HEK293 (cell line): ENCODE measurements at regions not wholly inside any gene's neighbourhood (a gene's known extent, or its start where the extent isn't known, plus 50 kb on each side); places are given as distances from the start of the nearest gene placed in this dataset.

ENCODE experiments used
- CTCF ChIA-PET: fragments of 350-600 bp; formaldehyde crosslinking; extraction: SDS; loops from one replicate; lab custom pipeline; 2021; ENCODE audit warnings: antibody characterized with exemption; lab: Yijun Ruan, JAX
- POLR2A ChIA-PET: fragments of 300-600 bp; formaldehyde crosslinking; extraction: SDS; loops from one replicate; lab custom pipeline; 2020; ENCODE audit warnings: antibody characterized with exemption, inconsistent platforms; lab: Yijun Ruan, JAX
- H3K27ac ChIP-seq: fragments of 200-500 bp; sonication (Bioruptor generic); 2 replicates; pipeline ENCODE4 v1.5.1; 2014; ENCODE audit warnings: low read depth, low read length, control low read depth, inconsistent platforms; ENCODE audit errors: extremely low read depth
- H3K36me3 ChIP-seq, 2 experiments: fragments of 200-500 bp in 1 of 2; sonication (Bioruptor generic) in 1 of 2; 1 replicate in 1 of 2; 2 replicates in 1 of 2; pipeline ENCODE4 v1.5.1; 2014 to 2017; ENCODE audit warnings: inconsistent platforms in 2 of 2, low read length in 2 of 2; ENCODE audit not compliant: control insufficient read depth in 2 of 2, insufficient read depth in 1 of 2
- H3K4me1 ChIP-seq: fragments of 200-500 bp; sonication (Bioruptor generic); 2 replicates; pipeline ENCODE4 v1.5.1; 2014; ENCODE audit warnings: mild to moderate bottlenecking, low read length, inconsistent platforms; ENCODE audit not compliant: control insufficient read depth, insufficient read depth
- H3K4me3 ChIP-seq: 2 replicates; pipeline ENCODE4 v1.5.1; 2011; ENCODE audit warnings: low read depth, mild to moderate bottlenecking, control low read depth, low read length, moderate library complexity
- H3K9me3 ChIP-seq: fragments of 200-500 bp; sonication (Bioruptor generic); 2 replicates; pipeline ENCODE4 v1.5.1; 2014; ENCODE audit warnings: low read depth, low read length, inconsistent platforms; ENCODE audit not compliant: control insufficient read depth, insufficient read depth
- GFI1B ChIP-seq: fragments of 450-650 bp; formaldehyde crosslinking; IDR thresholded peaks from 2 replicates; pipeline ENCODE4 v1.5.1; 2016; ENCODE audit warnings: missing biosample characterization, missing genetic modification characterization
- KLF10 ChIP-seq: fragments of 450-650 bp; IDR thresholded peaks from 2 replicates; pipeline ENCODE4 v1.5.1; 2018; ENCODE audit warnings: missing biosample characterization, mild to moderate bottlenecking, missing genetic modification characterization
- PRDM1 ChIP-seq: fragments of 450-650 bp; formaldehyde crosslinking; IDR thresholded peaks from 2 replicates; pipeline ENCODE4; 2016; ENCODE audit warnings: missing biosample characterization, missing genetic modification characterization
- PRDM6 ChIP-seq: fragments of 450-650 bp; formaldehyde crosslinking; IDR thresholded peaks from 2 replicates; pipeline ENCODE4 v1.5.1; 2017; ENCODE audit warnings: missing biosample characterization, missing genetic modification characterization
- TCF7L2 ChIP-seq: IDR thresholded peaks from 2 replicates; pipeline ENCODE4 v1.6.1; 2011; ENCODE audit warnings: low read depth, mild to moderate bottlenecking, inconsistent platforms, low read length, moderate library complexity, borderline replicate concordance
- TRIM28 ChIP-seq: IDR thresholded peaks from 2 replicates; pipeline ENCODE4 v1.6.1; 2011; ENCODE audit warnings: low read length, control low read depth, borderline replicate concordance
- ZBTB1 ChIP-seq: fragments of 450-650 bp; formaldehyde crosslinking; IDR thresholded peaks from 2 replicates; pipeline ENCODE4 v1.5.1; 2016; ENCODE audit warnings: missing biosample characterization, missing genetic modification characterization
- ZBTB44 ChIP-seq: fragments of 450-650 bp; IDR thresholded peaks from 2 replicates; pipeline ENCODE4 v1.5.1; 2018; ENCODE audit warnings: missing biosample characterization, mild to moderate bottlenecking, missing genetic modification characterization
- ZNF239 ChIP-seq: fragments of 450-650 bp; formaldehyde crosslinking; IDR thresholded peaks from 2 replicates; pipeline ENCODE4 v1.5.1; 2016; ENCODE audit warnings: missing biosample characterization, missing genetic modification characterization
- ZNF311 ChIP-seq: fragments of 450-650 bp; formaldehyde crosslinking; IDR thresholded peaks from 2 replicates; pipeline ENCODE4 v1.5.1; 2017; ENCODE audit warnings: missing biosample characterization, missing genetic modification characterization, borderline replicate concordance
- ZNF394 ChIP-seq: fragments of 450-650 bp; formaldehyde crosslinking; IDR thresholded peaks from 2 replicates; pipeline ENCODE4 v1.5.1; 2016; ENCODE audit warnings: missing biosample characterization, missing genetic modification characterization, mild to moderate bottlenecking, moderate library complexity, borderline replicate concordance
- ZNF398 ChIP-seq: fragments of 450-650 bp; formaldehyde crosslinking; IDR thresholded peaks from 2 replicates; pipeline ENCODE4 v1.5.1; 2017; ENCODE audit warnings: missing biosample characterization, missing genetic modification characterization
- ZNF514 ChIP-seq: fragments of 450-650 bp; formaldehyde crosslinking; IDR thresholded peaks from 2 replicates; pipeline ENCODE4 v1.5.1; 2016; ENCODE audit warnings: missing biosample characterization, missing genetic modification characterization
- ZNF610 ChIP-seq: fragments of 450-650 bp; formaldehyde crosslinking; IDR thresholded peaks from 2 replicates; pipeline ENCODE4 v1.5.1; 2016; ENCODE audit warnings: missing biosample characterization, missing genetic modification characterization, borderline replicate concordance
- ZNF777 ChIP-seq: fragments of 450-650 bp; formaldehyde crosslinking; IDR thresholded peaks from 2 replicates; pipeline ENCODE4 v1.5.1; 2017; ENCODE audit warnings: missing biosample characterization, missing genetic modification characterization, borderline replicate concordance
- ZNF837 ChIP-seq: fragments of 450-650 bp; formaldehyde crosslinking; IDR thresholded peaks from 2 replicates; pipeline ENCODE4 v1.5.1; 2016; ENCODE audit warnings: missing biosample characterization, missing genetic modification characterization
- TF ChIP-seq, protein P1 (sequence below): fragments of 450-650 bp; formaldehyde crosslinking; IDR thresholded peaks from 2 replicates; pipeline ENCODE4 v1.5.1; 2016; ENCODE audit warnings: missing biosample characterization, missing genetic modification characterization, borderline replicate concordance

DNA sequence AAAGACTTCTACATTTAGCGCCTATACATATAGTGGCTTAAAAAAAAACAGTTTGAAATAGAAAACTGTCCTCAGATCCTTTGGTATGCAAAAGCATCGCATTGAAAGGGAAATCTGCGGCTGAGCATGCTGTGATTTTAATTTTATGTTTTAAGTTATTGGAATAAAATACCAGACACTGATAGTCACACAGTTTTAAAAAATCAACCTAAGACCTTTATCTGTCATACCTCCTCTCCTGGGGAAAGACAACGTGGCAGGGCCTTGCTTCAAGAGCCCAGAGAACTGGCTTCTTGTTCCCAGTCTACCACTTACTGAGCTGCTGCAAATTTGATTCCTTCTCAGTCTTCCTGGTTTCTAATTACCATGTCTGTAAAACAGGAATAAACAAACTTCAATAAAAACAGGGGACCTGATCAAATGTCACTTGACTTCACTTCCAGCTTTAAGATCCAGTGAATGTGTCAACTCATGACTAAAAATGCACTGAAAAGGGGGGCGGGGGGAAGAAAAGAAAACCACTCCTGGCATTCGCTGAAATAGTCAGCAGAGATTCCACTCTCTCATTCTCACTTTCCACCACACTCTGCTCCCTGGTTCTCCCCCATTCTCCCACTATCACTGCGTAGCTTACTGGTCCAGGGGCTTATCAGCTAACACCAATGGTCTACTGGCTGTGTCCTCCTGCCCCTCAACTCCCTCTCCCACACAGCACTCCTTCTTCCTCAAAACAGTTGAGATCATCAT is 494.7 kb upstream of the MARCKS start (continued):
- TF ChIP-seq TRIM28 = peak; percentile 49; the same call in 1 of the 2 replicates
- peak; percentile 66 for TF ChIP-seq ZNF239 (tag by site-specific recombination)
- no peak for TF ChIP-seq KLF10 (tag by site-specific recombination)
- peak; percentile 61 for TF ChIP-seq PRDM6 (tag by site-specific recombination)
- TF ChIP-seq ZNF398 (tag by site-specific recombination) = 0 out of 2 replicates have a peak, but pooled peaks have one; percentile 25
- TF ChIP-seq PRDM1 (tag by site-specific recombination) = peak; percentile 91
- TF ChIP-seq ZBTB44 (tag by site-specific recombination) = peak; percentile 73

- Histone ChIP-seq H3K4me3 (no peak overlapping the region), H3K9me3 (no peaks in the 10 kb centered on the region), H3K36me3 (no peaks in the 10 kb centered on the region), H3K4me1 (peaks cover 17% of the 10 kb centered on the region), H3K27ac (no peak overlapping the region)
- TF ChIP-seq GFI1B (tag by site-specific recombination) (0 out of 2 replicates have a peak, but pooled peaks have one; percentile 22), ZNF394 (tag by site-specific recombination) (peak; percentile 27; the same call in 1 of the 2 replicates), ZNF777 (tag by site-specific recombination) (no peak)
- CTCF ChIA-PET = interaction anchor here (0.5 to 1.4 kb wide), 2 partner anchors 49 to 57 kb away, joined by 4 to 5 read pairs; no protein-coding TSS in a partner anchor
- POLR2A ChIA-PET = interaction anchor here (1.5 kb wide), 1 partner anchor 496 kb away, joined by 6 read pairs; no protein-coding TSS in a partner anchor
These were observed 493.9 kb upstream of the MARCKS start for GRCh38 chr6:113363048-113363798.

DNA sequence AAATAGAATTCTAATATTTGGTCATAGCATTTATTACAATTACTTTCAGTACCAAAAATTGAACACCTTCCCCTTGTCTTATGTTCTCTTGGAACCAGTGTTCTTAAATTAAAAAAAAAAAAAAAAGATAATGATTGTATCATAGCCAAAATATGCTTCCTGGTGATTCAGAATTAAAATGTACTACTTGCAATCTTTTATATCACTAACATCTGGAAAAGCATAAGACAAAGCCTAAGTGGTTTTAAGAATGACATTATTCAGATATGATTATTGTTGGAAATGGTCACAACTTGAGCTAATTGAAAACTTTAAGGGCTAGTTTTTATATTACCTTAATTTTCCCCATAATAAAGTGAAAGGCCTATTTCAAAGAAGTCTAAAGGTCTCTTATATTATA is 493.3 kb upstream of the MARCKS start:
- Histone ChIP-seq H3K36me3 (no peaks in the 10 kb centered on the region), H3K9me3 (no peaks in the 10 kb centered on the region), H3K4me1 (peaks cover 17% of the 10 kb centered on the region), H3K27ac (no peak overlapping the region), H3K4me3 (no peak overlapping the region)
- ChIA-PET POLR2A (no interaction called here), CTCF (interaction anchor here (0.6 kb wide), 1 partner anchor 202 kb away, joined by 4 read pairs; no protein-coding TSS in a partner anchor)
- TF ChIP-seq TCF7L2 (no peak), ZNF610 (no peak), ZNF837 (tag by site-specific recombination) (no peak), ZNF514 (tag by site-specific recombination) (no peak), ZBTB1 (no peak), ZBTB44 (tag by site-specific recombination) (no peak), ZNF311 (tag by site-specific recombination) (no peak)
- TF ChIP-seq, protein P1, sequence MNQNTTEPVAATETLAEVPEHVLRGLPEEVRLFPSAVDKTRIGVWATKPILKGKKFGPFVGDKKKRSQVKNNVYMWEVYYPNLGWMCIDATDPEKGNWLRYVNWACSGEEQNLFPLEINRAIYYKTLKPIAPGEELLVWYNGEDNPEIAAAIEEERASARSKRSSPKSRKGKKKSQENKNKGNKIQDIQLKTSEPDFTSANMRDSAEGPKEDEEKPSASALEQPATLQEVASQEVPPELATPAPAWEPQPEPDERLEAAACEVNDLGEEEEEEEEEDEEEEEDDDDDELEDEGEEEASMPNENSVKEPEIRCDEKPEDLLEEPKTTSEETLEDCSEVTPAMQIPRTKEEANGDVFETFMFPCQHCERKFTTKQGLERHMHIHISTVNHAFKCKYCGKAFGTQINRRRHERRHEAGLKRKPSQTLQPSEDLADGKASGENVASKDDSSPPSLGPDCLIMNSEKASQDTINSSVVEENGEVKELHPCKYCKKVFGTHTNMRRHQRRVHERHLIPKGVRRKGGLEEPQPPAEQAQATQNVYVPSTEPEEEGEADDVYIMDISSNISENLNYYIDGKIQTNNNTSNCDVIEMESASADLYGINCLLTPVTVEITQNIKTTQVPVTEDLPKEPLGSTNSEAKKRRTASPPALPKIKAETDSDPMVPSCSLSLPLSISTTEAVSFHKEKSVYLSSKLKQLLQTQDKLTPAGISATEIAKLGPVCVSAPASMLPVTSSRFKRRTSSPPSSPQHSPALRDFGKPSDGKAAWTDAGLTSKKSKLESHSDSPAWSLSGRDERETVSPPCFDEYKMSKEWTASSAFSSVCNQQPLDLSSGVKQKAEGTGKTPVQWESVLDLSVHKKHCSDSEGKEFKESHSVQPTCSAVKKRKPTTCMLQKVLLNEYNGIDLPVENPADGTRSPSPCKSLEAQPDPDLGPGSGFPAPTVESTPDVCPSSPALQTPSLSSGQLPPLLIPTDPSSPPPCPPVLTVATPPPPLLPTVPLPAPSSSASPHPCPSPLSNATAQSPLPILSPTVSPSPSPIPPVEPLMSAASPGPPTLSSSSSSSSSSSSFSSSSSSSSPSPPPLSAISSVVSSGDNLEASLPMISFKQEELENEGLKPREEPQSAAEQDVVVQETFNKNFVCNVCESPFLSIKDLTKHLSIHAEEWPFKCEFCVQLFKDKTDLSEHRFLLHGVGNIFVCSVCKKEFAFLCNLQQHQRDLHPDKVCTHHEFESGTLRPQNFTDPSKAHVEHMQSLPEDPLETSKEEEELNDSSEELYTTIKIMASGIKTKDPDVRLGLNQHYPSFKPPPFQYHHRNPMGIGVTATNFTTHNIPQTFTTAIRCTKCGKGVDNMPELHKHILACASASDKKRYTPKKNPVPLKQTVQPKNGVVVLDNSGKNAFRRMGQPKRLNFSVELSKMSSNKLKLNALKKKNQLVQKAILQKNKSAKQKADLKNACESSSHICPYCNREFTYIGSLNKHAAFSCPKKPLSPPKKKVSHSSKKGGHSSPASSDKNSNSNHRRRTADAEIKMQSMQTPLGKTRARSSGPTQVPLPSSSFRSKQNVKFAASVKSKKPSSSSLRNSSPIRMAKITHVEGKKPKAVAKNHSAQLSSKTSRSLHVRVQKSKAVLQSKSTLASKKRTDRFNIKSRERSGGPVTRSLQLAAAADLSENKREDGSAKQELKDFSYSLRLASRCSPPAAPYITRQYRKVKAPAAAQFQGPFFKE (tag by site-specific recombination) = no peak
